GM04504 (cell line): ENCODE measurements at regions not wholly inside any gene's neighbourhood (a gene's known extent, or its start where the extent isn't known, plus 50 kb on each side); places are given as distances from the start of the nearest gene placed in this dataset.
"Not testable (repeated sequence)": the region's sequence is repeated elsewhere in the genome, so short reads cannot be mapped to it uniquely, and the experiment has no call there.

Experiments used
- DNase-seq: peaks from one replicate; pipeline ENCODE4 v3.0.0-alpha.2; 2012; ENCODE audit warnings: low read depth

- no peak for DNase-seq
These were observed 373.0 kb upstream of the CCNH start for GRCh38 chr5:87785554-87786335.

GRCh38 chr5:87784879-87785495 is 372.3 kb upstream of the CCNH start:
- no peak for DNase-seq

- DNase-seq, result no peak
These were observed 371.6 kb upstream of the CCNH start for GRCh38 chr5:87784311-87784710.

GRCh38 chr5:87782916-87783315 is 370.2 kb upstream of the CCNH start:
- no peak for DNase-seq

- DNase-seq, result no peak
These were observed 369.2 kb upstream of the CCNH start for GRCh38 chr5:87781976-87782375.

GRCh38 chr5:87780831-87781760 is 368.4 kb upstream of the CCNH start:
- peak; percentile 63 for DNase-seq

GRCh38 chr5:87778876-87779275 is 366.1 kb upstream of the CCNH start:
- DNase-seq, result no peak

GRCh38 chr5:87777877-87778276 is 365.1 kb upstream of the CCNH start:
- DNase-seq, result no peak

GRCh38 chr5:87776785-87777184 is 364.1 kb upstream of the CCNH start:
- no peak for DNase-seq

GRCh38 chr5:87776302-87776701 is 363.6 kb upstream of the CCNH start:
- DNase-seq, result not testable (repeated sequence)

- DNase-seq, result no peak
These were observed 362.5 kb upstream of the CCNH start for GRCh38 chr5:87775228-87775627.

- no peak for DNase-seq
These were observed 362.1 kb upstream of the CCNH start for GRCh38 chr5:87774804-87775203.

- no peak for DNase-seq
These were observed 357.9 kb upstream of the CCNH start for GRCh38 chr5:87770601-87771121.

- DNase-seq, result no peak
These were observed 357.4 kb upstream of the CCNH start for GRCh38 chr5:87770016-87770570.

- no peak for DNase-seq
These were observed 356.4 kb upstream of the CCNH start for GRCh38 chr5:87769157-87769556.

- DNase-seq, result no peak
These were observed 355.5 kb upstream of the CCNH start for GRCh38 chr5:87768190-87768589.

GRCh38 chr5:87765009-87765408 is 352.3 kb upstream of the CCNH start:
- no peak for DNase-seq

GRCh38 chr5:87762631-87763030 is 349.9 kb upstream of the CCNH start:
- no peak for DNase-seq

- DNase-seq, result no peak
These were observed 344.2 kb upstream of the CCNH start for GRCh38 chr5:87756951-87757350.

- DNase-seq, result no peak
These were observed 342.6 kb upstream of the CCNH start for GRCh38 chr5:87755360-87755759.

- no peak for DNase-seq
These were observed 341.5 kb upstream of the CCNH start for GRCh38 chr5:87754009-87754757.
